Right lung (tissue), 2 donors: ENCODE measurements at regions not wholly inside any gene's neighbourhood (a gene's known extent, or its start where the extent isn't known, plus 50 kb on each side); places are given as distances from the start of the nearest gene placed in this dataset.

Experiments
- DNase-seq, 2 donors: peaks; one replicate each; pipeline ENCODE4 v3.0.0-alpha.2; 2013

DNA sequence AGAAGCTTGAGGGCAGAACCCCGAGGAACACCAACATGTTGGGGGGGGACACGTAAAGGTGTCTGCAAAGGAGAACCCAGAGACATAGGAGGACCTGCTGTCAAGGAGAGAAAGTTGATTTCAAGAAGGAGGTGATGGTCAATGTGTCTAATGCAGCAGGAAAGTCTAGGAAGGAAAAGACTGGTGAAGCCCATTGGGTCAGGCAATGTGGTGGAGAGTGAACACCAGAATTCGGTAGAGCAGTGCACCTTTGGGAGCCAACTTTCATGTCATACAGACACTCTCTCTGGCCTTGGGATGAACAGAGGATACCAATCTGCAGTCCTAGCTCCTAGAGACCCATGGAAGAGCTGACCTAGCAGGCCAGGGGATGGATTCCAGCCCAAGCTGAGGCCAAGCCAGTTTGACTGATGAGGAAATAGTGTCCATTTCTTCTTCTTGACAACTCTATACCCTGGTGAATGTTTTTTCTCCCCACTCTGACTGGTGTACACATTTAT, 101.9 kb downstream of the MYCN start:
- DNase-seq: no peak

DNA sequence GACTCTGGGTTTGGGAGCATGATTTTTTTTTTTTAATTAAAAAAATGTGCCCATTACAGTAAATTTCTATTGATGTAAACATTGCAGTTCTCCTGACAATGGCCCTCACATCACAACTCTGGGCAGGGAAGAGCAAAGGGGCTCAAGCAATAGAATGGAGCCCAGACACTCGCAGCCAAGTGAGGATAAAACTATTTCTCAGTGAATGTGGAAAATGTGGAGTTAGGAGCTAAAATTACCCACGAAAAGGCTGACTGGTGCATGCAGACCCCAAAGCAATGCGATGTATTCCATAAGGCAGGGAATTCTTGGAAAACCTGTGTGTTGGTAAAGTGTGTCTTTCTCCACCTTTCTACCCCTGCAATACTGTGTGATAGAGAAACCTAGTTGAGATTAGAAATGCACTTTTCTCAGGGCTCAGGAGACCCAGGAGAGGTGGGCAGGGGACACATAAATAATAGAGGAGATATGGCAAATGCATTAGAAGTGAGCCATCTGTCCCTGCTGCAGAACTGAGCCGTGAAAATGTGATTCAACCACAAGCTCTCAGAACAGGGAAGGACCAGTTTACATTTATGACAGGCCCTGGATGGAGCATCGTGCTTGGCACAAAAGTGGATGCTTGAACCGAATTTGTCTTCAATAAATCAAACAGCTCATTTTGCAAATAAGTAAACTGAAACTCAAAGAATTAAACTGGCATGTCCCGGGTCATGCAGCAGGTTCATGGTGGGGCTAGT, 100.1 kb downstream of the MYCN start:
- no peak for DNase-seq

GRCh38 chr2:16039823-16040222, 99.5 kb downstream of the MYCN start:
- no peak for DNase-seq

- DNase-seq: no peak
Observed at GRCh38 chr2:16039055-16039454, 98.7 kb downstream of the MYCN start.

DNA sequence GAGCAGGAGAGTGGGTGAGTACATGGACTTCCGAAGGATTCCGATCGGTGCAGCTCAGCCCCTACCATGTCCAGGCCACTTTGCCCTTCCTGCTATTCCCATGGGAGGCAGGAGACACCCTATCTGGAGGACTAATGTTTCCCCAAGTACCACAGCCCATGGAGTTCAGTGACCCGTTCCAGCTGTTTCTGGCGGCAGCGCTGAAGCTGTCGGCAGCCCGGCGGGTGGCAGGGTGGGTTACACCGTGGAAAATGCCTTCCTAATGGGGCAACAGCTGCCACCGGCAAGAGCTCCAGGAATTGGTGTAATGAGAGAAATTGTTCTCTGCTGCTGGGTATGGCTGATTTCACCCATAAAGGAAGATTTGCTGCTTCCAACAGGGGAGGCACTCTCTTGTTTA, 98.3 kb downstream of the MYCN start:
- DNase-seq: no peak

GRCh38 chr2:16037808-16038457, 97.6 kb downstream of the MYCN start:
- DNase-seq: no peak

- DNase-seq: no peak
Observed at GRCh38 chr2:16036951-16037350, 96.6 kb downstream of the MYCN start.

GRCh38 chr2:16035747-16036745, 95.7 kb downstream of the MYCN start:
- DNase-seq: no peak

DNA sequence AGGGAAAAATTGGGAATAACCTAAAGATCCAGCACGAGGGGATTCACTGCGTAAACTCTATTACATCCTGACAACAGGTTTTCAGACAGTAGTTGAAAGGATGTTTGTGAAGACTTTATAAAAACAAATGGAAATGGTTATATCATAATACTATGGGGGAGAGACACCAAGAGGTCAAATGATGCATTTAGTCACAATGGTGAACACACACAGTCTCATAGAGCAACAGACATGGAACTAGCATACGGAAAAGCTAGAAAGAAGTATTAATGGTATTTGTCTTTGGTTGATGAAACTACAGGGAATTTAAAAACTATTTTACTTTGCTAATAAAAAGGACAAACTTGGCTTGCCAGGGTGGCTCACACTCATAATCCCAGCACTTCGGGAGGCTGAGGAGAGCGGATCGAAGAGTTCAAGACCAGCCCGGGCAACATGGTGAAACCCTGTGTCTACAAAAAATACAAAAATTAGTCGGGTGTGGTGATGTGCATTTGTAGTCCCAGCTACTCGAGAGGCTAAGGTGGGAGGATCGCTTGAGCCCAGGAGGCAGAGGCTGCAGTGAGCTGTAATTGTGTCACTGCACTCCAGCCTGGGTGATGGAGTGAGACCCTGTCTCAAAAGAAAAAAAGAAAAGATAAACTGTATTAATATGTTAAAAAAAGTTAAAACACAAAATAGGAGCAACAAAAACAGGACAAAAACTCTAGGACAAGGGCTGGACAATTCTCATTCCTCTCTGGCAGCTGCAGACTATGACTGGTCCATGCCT, 94.8 kb downstream of the MYCN start:
- DNase-seq: no peak

DNA sequence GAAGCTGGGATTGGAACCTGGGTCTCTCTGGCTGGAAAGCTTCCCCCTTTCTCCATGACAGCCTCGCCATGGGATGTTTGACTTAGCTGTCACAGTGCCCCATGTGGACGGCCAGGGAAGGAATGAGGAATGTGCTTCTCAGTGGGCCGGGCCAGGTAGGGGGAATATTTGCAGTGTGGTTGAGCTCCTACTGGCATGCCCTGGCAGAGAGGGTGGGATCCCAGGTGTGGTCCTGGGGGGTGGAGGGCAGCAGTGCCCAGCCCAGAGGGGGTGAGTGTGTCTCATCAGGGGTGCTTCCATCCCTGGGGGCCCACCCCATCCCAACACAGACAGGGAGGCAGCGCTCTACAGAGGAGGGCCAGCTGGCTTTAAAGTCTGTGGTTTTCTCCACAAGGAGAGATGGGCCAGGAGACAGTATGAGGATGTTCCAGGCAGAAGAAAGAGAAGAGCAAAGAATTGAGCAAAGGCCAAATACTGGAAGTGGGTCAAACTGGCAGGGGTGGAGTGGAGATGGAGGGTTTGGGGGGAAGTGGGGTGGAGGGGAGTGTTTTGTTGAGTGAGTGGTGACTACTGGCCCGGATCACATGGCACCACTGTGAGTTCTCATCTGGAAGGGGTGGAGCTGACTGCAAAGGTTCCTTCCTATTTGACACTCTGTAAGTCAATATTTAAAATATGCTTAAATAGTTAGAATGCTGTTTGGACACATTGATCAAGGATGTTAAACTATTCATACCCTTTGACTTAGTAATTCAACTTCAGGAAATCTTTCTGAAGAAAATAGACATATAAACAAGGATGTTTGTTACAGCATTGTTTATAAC, 94.0 kb downstream of the MYCN start:
- no peak for DNase-seq

- DNase-seq: no peak
Observed at GRCh38 chr2:16033032-16033293, 92.6 kb downstream of the MYCN start.

DNA sequence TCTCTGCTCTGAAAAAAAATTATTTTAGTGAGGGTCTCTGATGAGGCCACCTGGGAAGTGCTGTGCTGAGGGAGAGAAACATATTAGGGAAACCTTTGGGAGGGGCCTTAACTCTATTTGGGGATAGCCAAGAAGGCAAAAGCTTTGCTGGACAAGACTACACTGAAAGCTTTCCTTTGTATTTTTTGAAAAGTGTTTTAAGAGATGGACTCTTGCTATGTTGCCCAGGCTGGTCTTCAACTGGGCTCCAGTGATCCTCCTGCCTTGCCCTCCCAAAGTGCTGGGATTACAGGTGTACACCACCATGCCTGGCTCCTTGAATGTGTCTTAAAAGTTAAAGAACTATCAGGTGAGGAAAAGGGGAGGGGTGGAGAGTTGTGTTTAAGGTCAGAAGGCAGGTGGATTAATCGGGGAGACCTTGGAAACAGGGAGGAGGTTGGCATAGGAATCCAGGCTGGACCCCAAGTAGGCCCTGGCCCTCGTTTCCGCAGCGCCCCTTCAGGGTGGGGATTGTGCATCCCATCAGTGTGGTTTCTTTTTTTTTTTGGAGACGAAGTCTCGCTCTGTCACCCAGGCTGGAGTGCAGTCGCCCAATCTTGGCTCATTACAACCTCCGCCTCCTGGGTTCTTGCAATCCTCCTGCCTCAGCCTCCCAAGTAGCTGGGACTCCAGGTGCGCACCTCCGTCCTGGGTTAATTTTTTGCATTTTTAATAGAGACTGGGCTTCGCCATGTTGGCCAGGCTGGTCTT, 92.1 kb downstream of the MYCN start:
- no peak for DNase-seq

GRCh38 chr2:16031848-16032159, 91.5 kb downstream of the MYCN start:
- DNase-seq: no peak

- DNase-seq: no peak
Observed at GRCh38 chr2:16031058-16031847, 90.9 kb downstream of the MYCN start.

DNA sequence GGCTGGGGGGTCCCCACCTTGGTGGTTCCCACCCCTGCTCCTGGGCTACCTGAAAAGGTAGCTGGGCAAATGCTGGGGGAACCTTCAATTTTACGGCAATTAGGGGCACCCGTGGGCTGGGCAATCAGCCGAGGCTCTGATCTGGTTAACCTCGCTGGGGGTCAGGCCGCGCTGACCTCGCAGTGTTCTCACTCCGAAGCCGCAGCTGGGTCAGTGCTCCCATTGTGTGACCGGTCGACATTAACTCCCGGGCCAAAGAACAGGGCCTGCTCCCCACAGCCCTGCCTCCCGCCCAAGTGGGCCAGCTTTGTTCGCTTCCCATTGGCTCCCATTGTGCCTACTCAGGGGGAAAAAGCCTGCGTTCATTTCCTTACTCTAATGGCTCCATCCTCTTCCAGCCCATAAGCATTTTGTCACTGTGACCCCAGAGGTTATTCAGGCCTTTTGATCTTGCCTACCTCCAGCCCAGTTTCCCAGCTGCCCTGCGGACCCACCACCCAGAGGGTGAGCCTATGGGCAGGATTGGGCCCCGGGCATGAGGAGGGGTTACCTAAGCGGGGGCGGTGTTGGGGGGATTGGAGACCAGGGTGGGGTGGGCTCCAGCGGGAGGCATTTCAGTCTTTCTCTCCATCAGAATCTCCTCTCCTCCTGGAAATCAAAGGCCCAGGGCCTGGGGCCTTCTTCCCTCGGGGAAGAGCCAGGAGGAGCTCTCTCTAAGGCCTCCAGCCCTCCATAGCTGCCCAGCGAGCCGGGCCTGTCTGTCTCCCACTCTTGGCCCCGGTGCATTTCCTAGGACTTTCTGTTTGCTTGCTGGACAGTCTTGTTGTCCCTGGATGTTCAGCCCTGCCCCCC, 90.1 kb downstream of the MYCN start:
- DNase-seq: no peak

DNA sequence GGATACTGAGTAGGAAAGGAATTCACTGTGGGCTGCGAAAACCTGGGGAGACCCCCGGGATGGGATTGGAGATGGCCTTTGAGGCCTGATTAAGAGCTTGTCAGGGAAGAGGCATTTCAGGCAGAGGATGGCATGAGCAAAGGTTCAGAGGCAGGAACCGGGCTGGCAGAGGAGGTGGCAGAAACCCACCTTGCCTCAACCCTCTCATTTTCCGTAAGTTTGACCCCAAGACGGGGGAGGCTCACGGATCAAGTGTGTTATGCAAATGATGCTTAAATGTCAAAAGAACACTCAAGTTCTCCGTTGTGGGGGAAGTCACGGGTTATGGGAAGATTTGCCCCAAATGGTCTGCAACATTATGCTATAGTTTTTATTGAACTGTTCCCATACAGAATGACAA, 88.3 kb downstream of the MYCN start:
- DNase-seq: no peak

DNA sequence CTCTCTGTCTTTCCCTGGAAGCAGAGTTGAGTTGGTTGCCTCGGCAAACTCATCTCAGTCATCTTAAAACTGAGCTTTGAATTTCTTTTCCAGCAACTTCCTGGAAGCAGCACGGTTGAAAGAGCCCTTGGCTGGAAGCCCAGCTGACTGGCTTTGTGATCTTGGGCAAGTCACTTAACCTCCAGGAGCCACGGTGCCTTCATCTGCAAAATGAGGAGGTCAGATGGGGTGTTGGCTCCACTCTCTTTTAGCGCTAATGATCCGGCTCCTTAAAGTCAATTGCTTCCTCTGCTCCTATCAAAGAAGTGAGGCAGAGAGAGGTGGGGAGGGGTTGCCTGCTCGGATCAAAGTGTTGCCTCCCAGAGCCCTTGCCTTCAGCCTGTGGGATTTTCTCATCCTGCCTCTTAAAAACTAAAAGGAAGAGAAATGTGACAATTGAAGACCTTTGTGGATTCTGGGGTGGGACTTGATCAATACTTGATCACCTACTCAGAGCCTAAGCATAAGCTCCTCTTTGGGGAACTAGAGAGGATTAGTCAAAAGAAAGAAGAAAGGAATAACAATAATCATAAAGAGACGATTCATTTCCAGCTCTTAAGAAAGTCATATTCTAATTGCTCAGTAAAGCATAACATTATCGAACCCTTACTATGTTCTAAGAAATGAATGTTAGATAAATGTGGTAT, 86.6 kb downstream of the MYCN start:
- no peak for DNase-seq
